Ramos (cell line): ENCODE measurements at regions not wholly inside any gene's neighbourhood (a gene's known extent, or its start where the extent isn't known, plus 50 kb on each side); places are given as distances from the start of the nearest gene placed in this dataset.

Experiments
- in situ Hi-C: fragments of 300-500 bp; cut with MboI; formaldehyde crosslinking; loops from one replicate; pipeline ENCODE4 v1.14.3; 2022; ENCODE audit warnings: low sequenced_read_pairs; ENCODE audit not compliant: unreplicated experiment

DNA sequence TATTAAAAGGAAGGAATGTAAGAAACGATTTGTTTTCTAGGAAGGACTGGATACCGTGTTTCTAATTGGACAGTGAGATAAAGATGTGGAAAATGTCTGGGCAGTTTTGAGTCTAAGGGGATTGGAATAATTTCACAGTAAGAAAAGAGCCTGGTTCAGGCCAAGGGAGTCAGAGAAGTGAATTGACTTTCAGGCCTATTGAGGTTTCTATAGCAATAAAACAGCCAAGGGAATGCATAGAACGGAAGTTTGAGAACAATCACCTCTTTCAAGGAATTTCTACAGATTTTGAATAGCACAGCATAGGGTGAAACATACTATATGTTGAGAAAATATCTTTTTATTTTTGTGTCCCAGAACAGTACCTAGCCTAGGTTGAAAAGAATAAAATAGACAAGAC lies 271.6 kb upstream of the TRPM3 start:
- in situ Hi-C loops = no loop called here

DNA sequence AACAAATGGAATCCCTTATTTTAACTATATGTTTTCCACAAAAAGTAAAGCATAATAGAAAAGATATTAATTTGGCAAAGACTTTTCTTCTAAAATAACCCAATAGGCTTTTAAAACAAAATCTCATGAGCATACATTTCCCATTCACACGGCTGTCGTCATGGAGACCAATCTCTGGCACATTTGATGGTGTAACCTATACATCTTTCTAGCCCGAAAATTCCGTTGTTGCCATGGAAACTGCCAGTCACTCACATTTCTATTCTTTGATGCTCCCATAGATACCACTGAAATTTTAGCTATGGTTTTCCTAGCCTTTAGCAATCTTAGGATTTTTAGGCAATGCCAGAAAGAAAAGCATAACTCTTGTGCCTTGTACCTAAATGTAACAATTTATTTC lies 262.9 kb upstream of the TRPM3 start:
- in situ Hi-C loops = no loop called here

DNA sequence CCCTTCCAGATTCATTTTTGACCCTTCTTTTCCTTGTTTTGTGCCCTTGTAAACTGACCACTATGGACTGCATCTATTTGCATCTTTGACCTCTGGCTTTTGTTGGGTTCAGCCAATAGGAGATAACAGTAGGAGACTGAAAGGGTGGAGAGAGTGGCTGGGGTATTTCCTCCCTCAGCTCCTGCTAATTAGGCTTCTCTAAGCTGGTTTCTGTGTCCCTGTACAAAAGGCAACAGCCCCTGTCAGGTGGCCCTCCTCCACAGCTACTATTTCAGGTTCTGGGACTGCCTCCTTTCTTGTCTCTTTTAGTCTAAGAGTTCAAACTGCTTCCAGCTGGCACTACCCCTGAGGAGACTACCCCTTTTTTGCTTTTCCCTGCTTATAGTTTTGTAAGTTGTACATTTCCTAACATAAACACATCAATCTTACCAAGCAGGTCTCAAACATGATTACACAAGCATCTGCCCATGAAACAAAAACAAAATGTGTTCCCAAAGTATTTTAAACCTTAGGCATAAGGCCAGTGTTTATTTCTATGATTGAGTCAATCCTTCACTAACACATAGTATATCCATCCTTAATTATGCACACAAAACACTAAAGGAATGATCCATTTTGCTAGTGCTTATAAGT lies 262.0 kb upstream of the TRPM3 start:
- in situ Hi-C loops = no loop called here

DNA sequence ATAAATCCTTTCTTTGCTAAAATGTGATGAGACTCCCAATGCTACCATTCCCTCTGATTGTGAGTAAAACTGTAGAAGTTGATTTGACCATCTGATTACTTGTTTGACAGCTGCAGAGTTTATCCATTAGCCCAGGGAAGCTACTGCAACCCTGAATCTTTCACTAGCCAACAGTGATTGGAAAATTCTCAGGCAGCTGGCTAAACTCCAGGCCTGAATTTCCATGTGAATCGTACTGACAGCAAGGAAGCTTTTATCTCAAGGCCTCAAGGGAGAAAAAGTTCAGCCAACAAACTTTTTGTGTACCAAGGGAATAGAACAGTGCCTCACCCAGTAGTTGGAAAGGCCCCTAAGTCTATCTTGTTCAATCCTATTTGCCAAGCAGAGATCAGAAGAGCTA lies 246.7 kb upstream of the TRPM3 start:
- in situ Hi-C loops = no loop called here

DNA sequence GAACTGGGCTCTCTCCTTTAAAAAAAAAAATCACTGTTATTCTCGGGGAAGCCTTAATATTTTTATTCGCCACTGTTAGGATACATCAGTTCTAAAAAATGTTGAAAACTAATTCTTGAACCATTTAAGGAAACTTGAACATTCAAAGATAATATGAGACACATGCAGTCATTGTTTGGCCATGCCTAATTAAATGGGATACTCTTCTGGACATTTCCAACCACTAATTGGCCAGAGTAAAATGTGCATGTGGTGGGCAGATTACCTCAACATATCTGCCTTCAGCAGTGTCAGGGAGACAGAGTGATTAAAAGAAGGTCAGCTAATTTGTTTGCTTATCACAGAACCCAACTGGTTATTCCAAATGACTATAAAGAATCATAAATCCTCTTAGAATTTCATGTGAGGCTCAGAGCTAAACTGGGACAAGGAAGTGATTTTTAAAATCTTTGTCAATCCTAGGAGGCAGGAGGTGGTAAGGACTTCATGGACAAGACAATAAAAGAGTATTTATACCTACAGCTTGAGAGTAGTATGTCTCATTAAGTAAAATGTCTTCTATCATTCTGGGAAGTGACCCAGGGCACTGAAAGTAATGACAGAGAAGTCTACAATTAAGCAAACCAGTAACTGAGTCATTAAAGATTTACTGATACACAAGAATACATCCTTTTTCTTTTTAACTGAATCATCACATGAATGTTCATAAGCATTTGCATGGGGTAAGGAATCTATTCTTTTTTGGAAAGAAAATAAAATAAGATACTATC lies 242.9 kb upstream of the TRPM3 start:
- in situ Hi-C loops = no loop called here

DNA sequence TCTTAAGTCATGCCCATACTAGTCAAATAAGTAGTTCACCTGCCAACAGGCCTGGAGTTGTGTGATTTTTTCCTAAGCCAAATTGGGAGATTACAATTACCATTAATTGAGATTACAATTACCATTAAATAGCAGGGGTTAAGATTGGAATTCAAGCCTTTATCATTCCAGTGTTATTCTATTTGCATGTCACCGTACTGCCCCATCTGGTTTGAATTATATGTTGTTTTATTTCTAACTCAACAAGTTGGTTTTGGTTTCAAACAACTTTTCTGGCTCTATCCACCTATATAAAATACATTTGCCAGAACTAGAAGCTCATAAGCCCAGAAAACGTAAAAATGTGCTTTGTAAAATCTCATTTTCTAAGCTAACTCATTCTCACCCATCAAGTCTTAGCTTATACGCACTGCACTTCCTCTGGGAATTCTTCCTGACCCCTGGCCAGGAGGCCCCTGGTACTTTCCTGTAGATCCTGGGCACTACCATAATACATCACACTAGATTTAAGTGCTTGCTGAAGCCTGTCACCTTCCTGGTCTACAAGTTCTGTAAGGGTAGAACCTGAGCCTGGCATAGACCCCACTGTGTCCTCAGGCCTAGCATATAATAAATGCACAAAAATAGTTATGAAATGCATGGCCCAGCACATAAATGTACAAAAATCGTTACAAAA lies 242.0 kb upstream of the TRPM3 start:
- in situ Hi-C loops = no loop called here

DNA sequence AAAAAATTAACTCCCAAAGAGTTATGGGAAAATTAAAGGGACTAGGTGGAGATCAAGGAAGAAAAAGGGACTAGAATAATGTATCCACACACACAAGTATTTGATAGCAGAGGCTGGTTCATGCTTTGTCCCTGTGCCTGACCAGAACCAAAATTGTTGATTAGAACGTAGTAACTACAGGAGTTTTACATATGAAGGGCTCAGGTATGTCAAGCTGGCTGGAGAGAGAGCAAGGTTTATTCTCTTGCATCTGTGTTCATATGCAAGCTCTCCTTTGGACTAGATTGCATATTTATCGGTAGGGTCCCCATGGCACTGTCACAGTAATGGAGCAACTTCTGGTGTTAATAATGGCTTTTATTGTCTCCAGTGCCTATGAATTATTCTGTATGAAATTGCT lies 239.9 kb upstream of the TRPM3 start:
- in situ Hi-C loops = no loop called here

DNA sequence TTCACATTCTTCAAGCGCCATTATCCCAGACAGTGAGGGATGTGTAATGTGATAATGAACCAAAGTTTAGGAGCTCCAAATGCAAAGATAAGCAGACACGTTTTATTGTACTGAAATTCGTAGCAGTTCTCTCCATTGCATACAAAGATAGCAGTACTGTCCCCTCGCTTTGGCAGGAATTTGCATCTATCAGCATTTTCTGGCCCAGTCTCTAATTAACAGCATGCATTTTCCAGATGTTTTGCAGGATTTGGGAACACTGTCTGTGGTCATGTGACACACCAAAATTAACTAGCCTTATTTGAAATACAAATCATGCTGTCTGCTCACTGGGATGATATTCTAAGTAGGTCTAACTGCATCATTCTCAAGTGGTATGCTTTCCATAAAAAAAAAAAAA lies 235.9 kb upstream of the TRPM3 start:
- in situ Hi-C loops = no loop called here

DNA sequence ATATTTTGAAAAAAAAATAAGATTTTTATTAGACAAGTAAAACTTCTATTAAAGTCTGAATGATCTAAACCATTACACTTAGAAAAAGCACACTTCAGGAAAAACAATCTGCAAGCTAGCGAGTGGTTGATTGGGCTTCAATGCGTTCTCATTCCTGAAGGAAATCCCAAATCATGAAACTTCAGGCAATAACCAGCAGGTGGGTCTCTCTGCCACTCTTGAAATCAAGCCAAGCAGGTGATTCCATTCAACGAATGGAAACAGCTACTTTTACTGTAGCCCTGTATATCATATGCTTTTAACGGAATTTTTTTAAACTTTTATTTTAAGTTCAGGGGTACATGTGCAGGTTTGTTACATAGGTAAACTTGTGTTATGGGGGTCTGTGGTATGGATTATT lies 234.5 kb upstream of the TRPM3 start:
- in situ Hi-C loops = no loop called here

DNA sequence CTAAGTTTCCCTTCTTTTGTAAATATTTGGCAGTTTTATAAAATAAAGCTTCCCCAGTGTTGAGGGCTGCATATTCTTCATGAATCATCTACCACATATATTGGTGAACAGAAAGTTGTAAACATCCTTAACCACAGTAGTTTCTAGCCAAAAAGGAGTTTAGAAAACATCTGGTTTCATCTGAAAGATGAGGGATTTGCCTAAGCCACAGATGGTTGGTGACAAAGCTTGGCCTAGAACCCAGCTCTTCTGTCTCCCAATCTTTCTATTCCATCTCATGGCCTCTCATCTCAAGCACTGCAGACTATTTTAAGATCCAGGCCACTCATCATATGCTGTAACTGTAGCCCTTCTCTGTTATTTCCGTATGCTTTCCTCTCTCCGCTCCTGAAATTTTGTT lies 232.3 kb upstream of the TRPM3 start:
- in situ Hi-C loops = no loop called here

DNA sequence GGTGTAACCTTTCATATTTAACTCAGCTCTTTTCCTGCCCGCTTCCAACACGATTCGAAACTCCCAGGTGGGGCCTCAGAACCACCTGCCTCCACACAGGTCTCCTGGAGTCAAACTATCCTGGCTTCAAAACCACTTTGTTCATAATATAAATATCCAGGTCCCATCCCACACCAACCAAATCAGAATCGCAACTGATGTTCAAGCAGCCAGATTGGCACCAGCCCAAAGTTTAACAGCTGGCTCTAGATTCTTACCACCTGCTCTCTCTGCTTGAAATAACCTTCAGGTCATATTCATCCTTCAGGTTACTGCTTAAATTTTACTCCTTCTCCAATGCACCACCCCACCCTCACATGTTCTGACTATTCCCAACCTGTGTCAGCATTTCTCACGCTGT lies 231.4 kb upstream of the TRPM3 start:
- in situ Hi-C loops = no loop called here

DNA sequence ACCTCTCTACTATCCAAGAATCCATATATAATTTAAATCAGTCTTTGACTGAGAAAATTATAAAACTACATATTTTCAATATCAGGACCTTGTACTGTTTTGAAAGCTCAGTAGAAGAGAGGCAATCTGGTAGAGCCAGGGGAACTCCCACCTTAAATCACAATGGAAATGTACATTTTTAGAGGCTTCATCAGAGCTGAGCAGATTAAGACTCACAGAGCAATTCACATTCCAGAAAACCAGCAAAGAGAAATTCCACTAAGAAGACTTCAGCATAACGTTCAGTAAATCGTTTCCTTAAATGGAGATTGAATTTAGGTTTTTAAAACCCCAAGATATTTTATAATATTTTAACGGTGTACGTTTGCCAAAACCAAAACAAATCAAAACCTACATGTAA lies 227.8 kb upstream of the TRPM3 start:
- in situ Hi-C loops = no loop called here

DNA sequence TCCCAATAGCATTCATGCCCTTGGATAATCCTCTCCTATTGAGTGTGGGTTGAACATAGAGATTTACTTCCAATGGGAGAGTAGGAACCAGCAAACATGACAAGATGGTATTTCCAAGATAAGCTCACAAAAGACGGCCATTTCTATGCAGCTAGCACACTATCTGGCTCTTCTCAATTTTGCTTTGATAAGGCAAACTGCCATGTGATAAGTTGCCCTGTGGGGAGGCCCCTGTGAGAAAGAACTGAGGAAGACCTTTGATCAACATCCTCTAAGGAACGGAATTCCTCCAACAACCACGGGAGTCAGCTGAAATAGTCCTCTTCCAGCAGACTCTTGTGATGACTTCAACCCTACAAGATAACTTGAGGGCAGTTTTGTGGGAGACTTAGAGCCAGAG lies 211.9 kb upstream of the TRPM3 start:
- in situ Hi-C loops = no loop called here

DNA sequence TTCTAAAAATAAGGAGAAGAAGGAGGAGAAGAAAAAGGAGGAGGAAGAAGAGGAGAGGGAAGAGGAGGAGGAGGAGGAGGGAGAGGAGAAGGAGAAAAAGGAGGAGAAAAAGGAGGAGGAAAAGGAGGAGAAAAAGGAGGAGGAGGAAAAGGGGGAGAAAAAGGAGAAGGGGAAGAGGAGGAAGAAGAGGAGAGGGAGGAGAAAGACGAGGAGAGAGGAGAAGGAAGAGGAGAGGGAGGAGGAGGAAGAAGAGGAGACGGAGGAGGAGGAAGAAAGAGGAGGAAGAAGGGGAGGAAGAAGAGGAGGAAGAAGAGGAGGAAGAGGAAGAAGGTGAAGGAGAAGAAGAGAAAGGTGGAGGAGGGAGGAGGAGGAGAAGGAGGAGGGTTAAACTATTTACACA lies 210.2 kb upstream of the TRPM3 start:
- in situ Hi-C loops = no loop called here

DNA sequence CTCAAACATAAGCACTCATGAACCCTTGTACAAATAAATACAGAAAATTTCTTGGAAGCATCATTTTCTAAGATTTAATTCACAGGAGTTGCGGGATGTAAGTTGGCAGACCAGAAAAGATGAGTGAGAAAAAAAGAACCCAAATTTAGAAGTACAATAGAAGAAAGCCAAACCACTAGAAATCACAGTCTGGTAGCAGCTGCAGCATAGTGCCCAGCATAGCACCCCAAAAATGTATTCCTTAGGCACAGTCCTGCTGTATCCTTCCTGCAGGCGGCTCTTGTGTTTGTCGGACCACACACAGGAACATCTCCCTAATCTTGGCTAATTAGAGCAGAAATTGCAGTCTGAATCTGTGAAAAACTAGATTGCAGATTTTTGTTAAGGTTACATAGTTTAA lies 208.5 kb upstream of the TRPM3 start:
- in situ Hi-C loops = no loop called here

DNA sequence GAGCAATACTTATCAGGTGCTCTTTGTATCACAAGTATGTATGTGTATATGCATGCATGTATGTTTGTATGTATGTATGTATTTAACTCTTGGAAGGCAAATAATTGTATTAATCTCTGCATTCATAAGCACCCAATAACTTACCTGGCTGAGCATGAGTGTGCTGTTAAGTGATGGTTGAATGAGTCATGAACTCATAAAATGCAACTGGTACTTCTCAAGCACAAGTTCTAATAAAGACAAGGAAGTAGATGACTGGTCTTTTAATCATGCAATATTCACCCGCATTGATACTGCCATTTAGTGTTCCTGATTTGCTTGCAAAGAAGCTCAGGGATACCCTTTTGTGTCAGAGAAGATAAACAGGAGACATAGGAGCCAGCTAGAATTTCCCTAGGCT lies 204.9 kb upstream of the TRPM3 start:
- in situ Hi-C loops = no loop called here

DNA sequence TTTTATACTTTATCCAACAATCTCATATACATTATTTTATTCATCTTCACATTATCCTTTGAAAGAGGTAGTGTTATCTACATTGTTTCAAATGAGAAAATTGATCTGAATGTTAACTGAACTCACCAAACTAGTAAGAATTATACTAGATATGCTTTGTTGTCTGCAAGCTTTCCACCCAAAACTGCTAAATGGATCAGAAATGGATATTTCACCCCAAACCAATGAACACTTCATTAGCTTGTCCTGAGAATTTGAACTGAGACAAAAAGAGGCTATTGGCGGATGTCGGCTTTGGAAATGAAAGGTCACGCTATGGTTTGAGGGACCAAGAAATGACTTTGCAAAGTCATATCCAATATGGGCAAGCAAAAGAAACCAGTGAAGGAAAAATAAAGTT lies 201.9 kb upstream of the TRPM3 start:
- in situ Hi-C loops = no loop called here

DNA sequence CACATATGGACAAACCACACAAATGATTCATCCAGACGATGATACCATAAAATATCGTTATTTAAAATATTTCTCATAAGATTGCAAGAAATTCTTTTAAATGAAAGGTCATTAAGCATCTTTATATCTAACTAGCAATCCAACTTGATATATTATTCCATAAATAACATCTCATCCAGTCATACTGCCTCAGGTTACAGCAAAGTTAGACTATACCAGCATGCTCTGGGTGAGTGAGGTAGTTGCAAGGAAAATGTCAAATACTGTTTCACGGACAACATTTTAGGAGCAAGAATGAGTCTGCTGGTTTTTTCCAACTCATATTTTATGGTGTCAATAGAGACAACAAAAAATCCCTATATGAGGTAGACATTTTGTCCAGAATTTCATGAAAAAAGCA lies 200.9 kb upstream of the TRPM3 start:
- in situ Hi-C loops = no loop called here

DNA sequence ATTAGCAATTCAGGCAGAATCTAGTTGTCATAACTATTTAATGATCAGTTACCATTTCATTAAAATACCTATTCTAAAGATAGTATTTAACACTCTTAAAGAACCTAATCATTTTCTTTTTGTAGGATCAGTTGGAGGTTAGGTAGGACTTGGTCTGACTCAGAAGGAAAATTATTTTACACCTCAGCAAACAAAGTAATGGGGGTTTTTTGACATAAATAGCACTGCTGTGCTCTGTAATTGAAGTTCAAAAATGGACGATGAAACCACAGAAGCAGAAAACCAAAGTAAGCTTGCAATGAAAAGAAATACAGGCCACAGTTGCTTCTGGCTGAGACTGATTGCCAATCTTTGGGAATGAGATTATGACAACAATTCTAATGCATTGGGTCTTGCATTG lies 187.0 kb upstream of the TRPM3 start:
- in situ Hi-C loops = no loop called here

DNA sequence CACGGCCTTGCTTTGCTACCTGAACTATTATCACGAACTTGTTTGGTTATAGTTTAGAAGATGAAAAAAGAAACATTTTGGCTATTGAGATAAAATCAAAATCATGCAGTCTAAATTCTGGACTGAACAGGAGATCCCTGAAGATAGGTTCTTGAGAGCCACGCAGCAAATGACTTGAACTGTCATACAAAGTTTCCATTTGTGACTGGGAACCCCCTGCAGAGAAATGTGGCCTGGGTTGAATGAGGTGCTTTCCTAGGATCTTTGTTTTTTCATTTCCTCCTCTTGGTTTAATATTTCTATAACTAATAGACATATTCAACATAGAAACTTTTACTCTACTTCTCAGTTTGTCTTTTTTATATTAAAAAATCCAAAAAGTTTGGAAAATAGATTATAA lies 184.7 kb upstream of the TRPM3 start:
- in situ Hi-C loops = no loop called here

DNA sequence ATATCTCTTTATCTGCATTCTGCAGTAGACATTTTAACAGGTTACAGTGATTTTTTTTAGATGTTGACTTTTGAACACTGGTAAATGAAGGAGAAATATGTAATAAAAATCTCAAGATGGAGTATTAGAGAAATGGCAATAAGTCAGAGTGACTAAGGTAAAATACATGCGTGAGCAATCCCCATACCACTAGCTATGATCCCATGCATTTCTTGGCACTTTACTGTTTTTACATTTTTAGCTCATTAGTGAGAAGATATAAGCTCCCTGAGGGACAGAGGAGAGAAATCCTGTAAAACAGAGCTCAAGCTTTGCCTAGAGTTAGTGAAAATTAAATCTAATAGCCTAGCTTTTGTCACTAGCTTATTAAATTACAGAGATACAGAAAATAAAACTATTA lies 181.9 kb upstream of the TRPM3 start:
- in situ Hi-C loops = no loop called here

DNA sequence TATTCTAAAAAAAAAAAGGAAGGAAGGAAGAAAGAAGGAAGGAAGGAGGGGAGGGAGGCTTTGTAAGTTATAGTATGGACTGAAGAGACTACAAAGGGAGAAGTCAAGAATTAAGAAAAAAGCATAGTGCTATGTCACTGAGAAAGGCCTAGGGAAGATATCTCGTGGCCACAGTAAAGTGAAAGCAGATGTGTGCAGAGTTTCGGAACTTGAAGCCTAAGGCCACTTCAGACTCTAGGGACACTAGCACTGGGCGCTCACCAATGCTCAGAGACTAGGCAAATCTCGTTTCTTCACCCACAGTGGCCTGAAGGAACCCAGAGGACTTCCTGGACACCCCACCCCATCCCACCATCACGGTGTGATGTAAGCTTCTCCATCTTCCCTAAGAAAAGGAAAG lies 181.4 kb upstream of the TRPM3 start:
- in situ Hi-C loops = no loop called here
